WTC11 (cell line): ENCODE measurements at regions not wholly inside any gene's neighbourhood (a gene's known extent, or its start where the extent isn't known, plus 50 kb on each side); places are given as distances from the start of the nearest gene placed in this dataset.

Experiments
- ATAC-seq: fragments of 200-7000 bp; cut with Tn5 transposase; 2 replicates; pipeline ENCODE4 v1.10.0; 2021; ENCODE audit warnings: mild to moderate bottlenecking, moderate library complexity
- CTCF ChIA-PET: fragments of 300-600 bp; sonication (Branson Sonifier 250); formaldehyde crosslinking; loops from one replicate; lab custom pipeline; 2021; ENCODE audit warnings: antibody characterized with exemption; lab: Charles Lee
- POLR2A ChIA-PET: fragments of 350-600 bp; sonication (Branson Sonifier 250); formaldehyde crosslinking; loops from one replicate; lab custom pipeline; 2021; ENCODE audit warnings: antibody characterized with exemption; lab: Charles Lee
- DNase-seq: peaks from one replicate; pipeline ENCODE4 v3.0.0; 2021; ENCODE audit warnings: low spot score
- H3K27ac Mint-ChIP-seq: 2 replicates; pipeline ENCODE4 v1.8.0; 2021; ENCODE audit warnings: mixed read lengths
- H3K27me3 Mint-ChIP-seq: 2 replicates; pipeline ENCODE4 v1.8.0; 2021; ENCODE audit warnings: low read depth, mild to moderate bottlenecking, moderate library complexity, mixed read lengths
- H3K36me3 Mint-ChIP-seq: 2 replicates; pipeline ENCODE4 v1.8.0; 2021; ENCODE audit warnings: mixed read lengths
- H3K4me1 Mint-ChIP-seq: 2 replicates; pipeline ENCODE4 v1.8.0; 2022; ENCODE audit warnings: mixed read lengths
- H3K4me3 Mint-ChIP-seq: 2 replicates; pipeline ENCODE4 v1.8.0; 2021; ENCODE audit warnings: mild to moderate bottlenecking, moderate library complexity, mixed read lengths
- H3K9me3 Mint-ChIP-seq: 2 replicates; pipeline ENCODE4 v1.8.0; 2021; ENCODE audit warnings: mixed read lengths
- ATF2 ChIP-seq: sonication (generic); formaldehyde crosslinking; IDR thresholded peaks from 2 replicates; pipeline ENCODE4 v1.8.1; 2022; ENCODE audit warnings: low read depth, missing genetic modification reagents, borderline replicate concordance
- ATF6 ChIP-seq: sonication (generic); formaldehyde crosslinking; IDR thresholded peaks from 2 replicates; pipeline ENCODE4 v1.8.1; 2023; ENCODE audit warnings: mild to moderate bottlenecking, missing genetic modification reagents
- EMX1 ChIP-seq: fragments of 250-450 bp; sonication (Bioruptor Pico); IDR thresholded peaks from 2 replicates; pipeline ENCODE4 v1.8.0; 2021; ENCODE audit warnings: mild to moderate bottlenecking
- FOXP1 ChIP-seq: sonication (generic); formaldehyde crosslinking; IDR thresholded peaks from 2 replicates; pipeline ENCODE4 v1.8.0; 2022; ENCODE audit warnings: missing genetic modification reagents, mild to moderate bottlenecking, moderate library complexity, borderline replicate concordance
- FOXP4 ChIP-seq: sonication (generic); formaldehyde crosslinking; IDR thresholded peaks from 2 replicates; pipeline ENCODE4 v1.8.0; 2022; ENCODE audit warnings: mild to moderate bottlenecking, missing genetic modification reagents
- HMGXB4 ChIP-seq: sonication (generic); formaldehyde crosslinking; IDR thresholded peaks from 2 replicates; pipeline ENCODE4 v1.8.1; 2023; ENCODE audit warnings: mild to moderate bottlenecking, moderate library complexity, missing genetic modification reagents
- JAZF1 ChIP-seq: fragments of 250-450 bp; sonication (Bioruptor Pico); IDR thresholded peaks from 2 replicates; pipeline ENCODE4 v1.9.0; 2021; ENCODE audit warnings: moderate library complexity, mild to moderate bottlenecking, inconsistent platforms
- RELA ChIP-seq: sonication (generic); formaldehyde crosslinking; IDR thresholded peaks from 2 replicates; pipeline ENCODE4 v1.8.1; 2022; ENCODE audit warnings: missing genetic modification reagents, mild to moderate bottlenecking, borderline replicate concordance
- SOX15 ChIP-seq: fragments of 250-450 bp; sonication (Bioruptor Pico); IDR thresholded peaks from 2 replicates; pipeline ENCODE4 v1.9.0; 2021; ENCODE audit warnings: mild to moderate bottlenecking
- TEAD4 ChIP-seq: sonication (generic); formaldehyde crosslinking; IDR thresholded peaks from 2 replicates; pipeline ENCODE4 v1.8.0; 2022; ENCODE audit warnings: mild to moderate bottlenecking, missing genetic modification reagents
- TP53 ChIP-seq: sonication (generic); formaldehyde crosslinking; IDR thresholded peaks from 2 replicates; pipeline ENCODE4 v1.8.1; 2023; ENCODE audit warnings: mild to moderate bottlenecking, missing genetic modification reagents
- ZBTB21 ChIP-seq: sonication (generic); formaldehyde crosslinking; IDR thresholded peaks from 2 replicates; pipeline ENCODE4 v1.8.1; 2023; ENCODE audit warnings: mild to moderate bottlenecking, missing genetic modification reagents, borderline replicate concordance
- ZMAT4 ChIP-seq: fragments of 250-450 bp; sonication (Bioruptor Pico); IDR thresholded peaks from 2 replicates; pipeline ENCODE4 v1.9.0; 2021; ENCODE audit warnings: mild to moderate bottlenecking
- ZNF121 ChIP-seq: sonication (generic); formaldehyde crosslinking; IDR thresholded peaks from 2 replicates; pipeline ENCODE4 v1.8.0; 2023; ENCODE audit warnings: missing genetic modification reagents
- ZNF219 ChIP-seq: sonication (generic); formaldehyde crosslinking; IDR thresholded peaks from 2 replicates; pipeline ENCODE4 v1.8.0; 2023; ENCODE audit warnings: missing genetic modification reagents, mild to moderate bottlenecking, borderline replicate concordance
- ZNF232 ChIP-seq: sonication (generic); formaldehyde crosslinking; IDR thresholded peaks from 2 replicates; pipeline ENCODE4 v1.8.0; 2022; ENCODE audit warnings: mild to moderate bottlenecking, missing genetic modification reagents
- ZNF423 ChIP-seq: fragments of 250-450 bp; sonication (Bioruptor Pico); IDR thresholded peaks from 2 replicates; pipeline ENCODE4 v2.1.2; 2022; ENCODE audit warnings: mild to moderate bottlenecking, moderate library complexity
- ZNF512 ChIP-seq: sonication (generic); formaldehyde crosslinking; IDR thresholded peaks from 2 replicates; pipeline ENCODE4 v1.8.1; 2022; ENCODE audit warnings: missing genetic modification reagents, borderline replicate concordance
- ZNF532 ChIP-seq: fragments of 250-450 bp; sonication (Bioruptor Pico); IDR thresholded peaks from 2 replicates; pipeline ENCODE4 v1.9.0; 2021; ENCODE audit warnings: mild to moderate bottlenecking, borderline replicate concordance

- no peak for TF ChIP-seq ATF6 (CRISPR knock-in tag)
- TF ChIP-seq ZNF423 (CRISPR knock-in tag), result no peak
- no peak for TF ChIP-seq FOXP1 (CRISPR knock-in tag)
- no peak for TF ChIP-seq HMGXB4 (CRISPR knock-in tag)
- TF ChIP-seq ZNF512, result no peak
- no peak for TF ChIP-seq ZMAT4 (CRISPR knock-in tag)
- no peak for TF ChIP-seq EMX1 (CRISPR knock-in tag)
Observed at GRCh38 chr7:117937753-117938483, 64.7 kb upstream of the CTTNBP2 start (continued).

- no peak for ATAC-seq
- Mint-ChIP-seq H3K36me3 (peaks cover 8% of the 10 kb centered on the region), H3K4me1 (peaks cover 28% of the 10 kb centered on the region), H3K4me3 (no peak overlapping the region), H3K9me3 (peaks cover 13% of the 10 kb centered on the region), H3K27ac (no peak overlapping the region)
- no peak for DNase-seq
- POLR2A ChIA-PET, result no interaction called here
- CTCF ChIA-PET, result no interaction called here
- no peak for TF ChIP-seq ZNF232 (CRISPR knock-in tag)
- TF ChIP-seq, all 79 proteins: peak for 0
- H3K27me3 Mint-ChIP-seq, result peaks cover 24% of the 10 kb centered on the region
Observed at GRCh38 chr7:117941138-117941810, 68.0 kb upstream of the CTTNBP2 start.

GRCh38 chr7:117942780-117943179, 69.5 kb upstream of the CTTNBP2 start:
- H3K4me1 Mint-ChIP-seq, result peaks cover 36% of the 10 kb centered on the region
- peaks cover 13% of the 10 kb centered on the region for H3K9me3 Mint-ChIP-seq
- H3K27me3 Mint-ChIP-seq, result peaks cover 32% of the 10 kb centered on the region
- ChIA-PET CTCF (no interaction called here), POLR2A (no interaction called here)
- ATAC-seq, result no peak
- H3K4me3 Mint-ChIP-seq, result no peak overlapping the region
- H3K27ac Mint-ChIP-seq, result no peak overlapping the region
- peaks cover 8% of the 10 kb centered on the region for H3K36me3 Mint-ChIP-seq
- no peak for DNase-seq
- TF ChIP-seq FOXP4 (CRISPR knock-in tag), result no peak
- TF ChIP-seq JAZF1, result no peak
- TF ChIP-seq TEAD4 (CRISPR knock-in tag), result no peak
- no peak for TF ChIP-seq ZBTB21 (CRISPR knock-in tag)
- no peak for TF ChIP-seq TP53
- no peak for TF ChIP-seq ZNF532
- TF ChIP-seq SOX15 (CRISPR knock-in tag), result no peak
- no peak for TF ChIP-seq RELA
- no peak for TF ChIP-seq ZNF219
- no peak for TF ChIP-seq ZNF121 (CRISPR knock-in tag)
- TF ChIP-seq ATF2, result no peak
